SK-N-SH treated with all-trans-retinoic acid at 6 μM for 48 hours (cell line): ENCODE measurements at regions not wholly inside any gene's neighbourhood (a gene's known extent, or its start where the extent isn't known, plus 50 kb on each side); places are given as distances from the start of the nearest gene placed in this dataset.

Experiments used
- ATAC-seq: fragments of 200-7000 bp; cut with Tn5 transposase; 3 replicates; pipeline ENCODE4 v1.9.1; 2020; ENCODE audit warnings: mild to moderate bottlenecking, moderate library complexity
- ARNTL ChIP-seq: fragments of 450-650 bp; formaldehyde crosslinking; IDR thresholded peaks from 2 replicates; pipeline ENCODE4 v1.5.0; 2020; ENCODE audit warnings: low read depth, mild to moderate bottlenecking, moderate library complexity, borderline replicate concordance
- BACH2 ChIP-seq: fragments of 250-450 bp; sonication (Bioruptor Pico); IDR thresholded peaks from 2 replicates; pipeline ENCODE4 v1.9.0; 2021; ENCODE audit warnings: mild to moderate bottlenecking, borderline replicate concordance
- CSDC2 ChIP-seq: fragments of 250-450 bp; sonication (Bioruptor Pico); IDR thresholded peaks from 2 replicates; pipeline ENCODE4 v1.5.0; 2020; ENCODE audit warnings: mild to moderate bottlenecking, moderate library complexity
- ESRRG ChIP-seq: fragments of 250-450 bp; sonication (Bioruptor Pico); IDR thresholded peaks from 2 replicates; pipeline ENCODE4 v1.6.1; 2021; ENCODE audit warnings: mild to moderate bottlenecking
- GLIS3 ChIP-seq: fragments of 250-450 bp; sonication (Bioruptor Pico); IDR thresholded peaks from 2 replicates; pipeline ENCODE4 v1.5.0; 2020; ENCODE audit warnings: mild to moderate bottlenecking, moderate library complexity
- ISL1 ChIP-seq: fragments of 250-450 bp; sonication (Bioruptor Pico); IDR thresholded peaks from 2 replicates; pipeline ENCODE4 v2.1.2; 2022; ENCODE audit warnings: mild to moderate bottlenecking, moderate library complexity
- OSR1 ChIP-seq: fragments of 250-450 bp; sonication (Bioruptor Pico); IDR thresholded peaks from 2 replicates; pipeline ENCODE4 v1.8.0; 2022; ENCODE audit warnings: moderate library complexity, mild to moderate bottlenecking, inconsistent platforms
- PPARA ChIP-seq: fragments of 250-450 bp; sonication (Bioruptor Pico); IDR thresholded peaks from 2 replicates; pipeline ENCODE4 v1.5.0; 2020; ENCODE audit warnings: mild to moderate bottlenecking, borderline replicate concordance
- RARB ChIP-seq: fragments of 250-450 bp; sonication (Bioruptor Pico); IDR thresholded peaks from 2 replicates; pipeline ENCODE4 v1.8.0; 2021; ENCODE audit warnings: mild to moderate bottlenecking, moderate library complexity
- SNAI2 ChIP-seq: fragments of 250-450 bp; sonication (Bioruptor Pico); IDR thresholded peaks from 2 replicates; pipeline ENCODE4 v1.5.0; 2020; ENCODE audit warnings: mild to moderate bottlenecking, moderate library complexity
- TCF4 ChIP-seq: fragments of 250-450 bp; sonication (Bioruptor Pico); IDR thresholded peaks from 2 replicates; pipeline ENCODE4 v1.8.0; 2021; ENCODE audit warnings: mild to moderate bottlenecking, moderate library complexity, borderline replicate concordance
- ZC3H10 ChIP-seq: fragments of 250-450 bp; sonication (Bioruptor Pico); IDR thresholded peaks from 2 replicates; pipeline ENCODE4 v1.5.1; 2021; ENCODE audit warnings: mild to moderate bottlenecking, moderate library complexity
- ZFP3 ChIP-seq: fragments of 250-450 bp; sonication (Bioruptor Pico); IDR thresholded peaks from 2 replicates; pipeline ENCODE4 v1.5.0; 2020; ENCODE audit warnings: mild to moderate bottlenecking, moderate library complexity
- ZNF565 ChIP-seq: fragments of 450-650 bp; formaldehyde crosslinking; conservative IDR thresholded peaks from 2 replicates; pipeline ENCODE4 v1.5.0; 2020; ENCODE audit warnings: low read depth, mild to moderate bottlenecking, moderate library complexity
- ZNF70 ChIP-seq: fragments of 450-650 bp; formaldehyde crosslinking; IDR thresholded peaks from 2 replicates; pipeline ENCODE4 v1.5.0; 2020; ENCODE audit warnings: mild to moderate bottlenecking, moderate library complexity
- ZNF8 ChIP-seq: fragments of 450-650 bp; formaldehyde crosslinking; IDR thresholded peaks from 2 replicates; pipeline ENCODE4 v1.5.0; 2020; ENCODE audit warnings: mild to moderate bottlenecking, moderate library complexity
- TF ChIP-seq, protein P1 (sequence below): fragments of 250-450 bp; sonication (Bioruptor Pico); IDR thresholded peaks from 2 replicates; pipeline ENCODE4 v1.5.1; 2021; ENCODE audit warnings: mild to moderate bottlenecking, moderate library complexity
- TF ChIP-seq, protein P2 (sequence below): fragments of 250-450 bp; sonication (Bioruptor Pico); IDR thresholded peaks from 2 replicates; pipeline ENCODE4 v1.5.1; 2020; ENCODE audit warnings: low read depth, mild to moderate bottlenecking, moderate library complexity
- TF ChIP-seq, protein P3 (sequence below): fragments of 250-450 bp; sonication (Bioruptor Pico); IDR thresholded peaks from 2 replicates; pipeline ENCODE4 v1.8.0; 2021; ENCODE audit warnings: low read depth, mild to moderate bottlenecking, moderate library complexity, borderline replicate concordance
- TF ChIP-seq, protein P4 (sequence below): fragments of 250-450 bp; sonication (Bioruptor Pico); IDR thresholded peaks from 2 replicates; pipeline ENCODE4 v1.8.0; 2020; ENCODE audit warnings: mild to moderate bottlenecking, moderate library complexity, borderline replicate concordance
- TF ChIP-seq, protein P5 (sequence below): fragments of 250-450 bp; sonication (Bioruptor Pico); IDR thresholded peaks from 2 replicates; pipeline ENCODE4 v1.5.0; 2020; ENCODE audit warnings: mild to moderate bottlenecking, moderate library complexity

DNA sequence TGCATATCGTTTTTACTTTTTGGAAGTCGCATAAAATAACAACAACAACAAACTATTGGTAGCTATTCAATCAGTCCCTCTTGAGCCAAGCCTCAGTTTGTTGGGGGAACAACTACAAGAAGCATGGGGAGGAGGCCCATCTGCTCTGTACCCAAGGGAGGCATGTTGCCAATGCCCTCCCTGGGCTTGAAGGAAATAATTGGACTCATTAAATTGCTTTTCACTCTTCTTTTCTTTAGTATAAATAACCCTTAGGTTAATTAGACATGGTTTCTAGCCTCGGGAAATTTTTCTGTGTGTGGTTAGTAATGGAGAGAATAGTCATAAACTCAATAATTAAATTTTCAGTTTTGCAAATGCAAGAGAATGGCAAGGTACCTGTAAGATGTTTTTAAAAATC is 500.7 kb downstream of the TLE4 start (continued):
- no peak for TF ChIP-seq OSR1 (CRISPR knock-in tag)
- TF ChIP-seq BACH2, result no peak
- TF ChIP-seq ISL1 (CRISPR knock-in tag), result no peak
- no peak for TF ChIP-seq ZNF565
- TF ChIP-seq ZNF70 (CRISPR knock-in tag), result no peak
- TF ChIP-seq CSDC2 (CRISPR knock-in tag), result no peak
- TF ChIP-seq ARNTL, result no peak
- TF ChIP-seq ZNF8 (CRISPR knock-in tag), result no peak
- TF ChIP-seq PPARA (CRISPR knock-in tag), result no peak

DNA sequence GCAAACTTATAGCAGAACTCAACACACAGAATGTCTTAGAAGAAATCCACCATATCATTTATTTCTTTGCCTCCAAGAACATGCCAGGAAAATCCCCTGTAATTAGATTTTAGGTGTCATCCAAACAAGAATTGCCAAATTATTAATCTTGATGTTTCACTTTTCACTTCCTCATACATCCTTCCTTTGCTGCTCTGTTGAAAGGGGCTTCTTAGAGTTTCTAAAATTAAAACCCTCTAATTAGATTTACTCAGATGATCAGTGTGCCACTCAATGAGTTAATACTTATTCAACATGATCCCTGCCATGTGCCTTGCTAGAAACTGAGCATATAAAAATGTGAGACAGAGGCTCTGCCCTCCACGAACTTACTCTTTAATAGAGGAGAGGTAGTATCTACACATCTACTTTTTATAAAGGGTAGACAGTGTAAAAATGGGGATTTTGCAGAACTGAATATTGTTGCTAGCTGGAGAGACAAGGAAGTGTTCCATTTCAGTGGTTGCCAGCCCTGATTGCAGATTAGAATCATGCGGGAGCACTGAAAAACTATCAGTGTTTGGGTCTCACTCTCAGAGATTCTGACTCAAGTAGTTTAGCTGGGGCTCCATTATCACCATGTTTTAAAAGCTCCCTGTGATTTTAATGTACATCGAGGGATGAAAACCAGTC is 498.4 kb downstream of the TLE4 start:
- ATAC-seq, result no peak
- TF ChIP-seq, protein P1, sequence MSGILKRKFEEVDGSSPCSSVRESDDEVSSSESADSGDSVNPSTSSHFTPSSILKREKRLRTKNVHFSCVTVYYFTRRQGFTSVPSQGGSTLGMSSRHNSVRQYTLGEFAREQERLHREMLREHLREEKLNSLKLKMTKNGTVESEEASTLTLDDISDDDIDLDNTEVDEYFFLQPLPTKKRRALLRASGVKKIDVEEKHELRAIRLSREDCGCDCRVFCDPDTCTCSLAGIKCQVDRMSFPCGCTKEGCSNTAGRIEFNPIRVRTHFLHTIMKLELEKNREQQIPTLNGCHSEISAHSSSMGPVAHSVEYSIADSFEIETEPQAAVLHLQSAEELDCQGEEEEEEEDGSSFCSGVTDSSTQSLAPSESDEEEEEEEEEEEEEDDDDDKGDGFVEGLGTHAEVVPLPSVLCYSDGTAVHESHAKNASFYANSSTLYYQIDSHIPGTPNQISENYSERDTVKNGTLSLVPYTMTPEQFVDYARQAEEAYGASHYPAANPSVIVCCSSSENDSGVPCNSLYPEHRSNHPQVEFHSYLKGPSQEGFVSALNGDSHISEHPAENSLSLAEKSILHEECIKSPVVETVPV (CRISPR knock-in tag), result no peak
- TF ChIP-seq, protein P2, sequence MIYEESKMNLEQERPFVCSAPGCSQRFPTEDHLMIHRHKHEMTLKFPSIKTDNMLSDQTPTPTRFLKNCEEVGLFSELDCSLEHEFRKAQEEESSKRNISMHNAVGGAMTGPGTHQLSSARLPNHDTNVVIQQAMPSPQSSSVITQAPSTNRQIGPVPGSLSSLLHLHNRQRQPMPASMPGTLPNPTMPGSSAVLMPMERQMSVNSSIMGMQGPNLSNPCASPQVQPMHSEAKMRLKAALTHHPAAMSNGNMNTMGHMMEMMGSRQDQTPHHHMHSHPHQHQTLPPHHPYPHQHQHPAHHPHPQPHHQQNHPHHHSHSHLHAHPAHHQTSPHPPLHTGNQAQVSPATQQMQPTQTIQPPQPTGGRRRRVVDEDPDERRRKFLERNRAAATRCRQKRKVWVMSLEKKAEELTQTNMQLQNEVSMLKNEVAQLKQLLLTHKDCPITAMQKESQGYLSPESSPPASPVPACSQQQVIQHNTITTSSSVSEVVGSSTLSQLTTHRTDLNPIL, result no peak
- TF ChIP-seq ESRRG (CRISPR knock-in tag) (no peak), ISL1 (CRISPR knock-in tag) (no peak), TCF4 (CRISPR knock-in tag) (no peak), RARB (CRISPR knock-in tag) (no peak), ZNF565 (no peak), ZC3H10 (CRISPR knock-in tag) (no peak), BACH2 (no peak), ZFP3 (no peak), SNAI2 (no peak), ZNF8 (CRISPR knock-in tag) (no peak), PPARA (CRISPR knock-in tag) (no peak), GLIS3 (CRISPR knock-in tag) (no peak)
- TF ChIP-seq, protein P3, sequence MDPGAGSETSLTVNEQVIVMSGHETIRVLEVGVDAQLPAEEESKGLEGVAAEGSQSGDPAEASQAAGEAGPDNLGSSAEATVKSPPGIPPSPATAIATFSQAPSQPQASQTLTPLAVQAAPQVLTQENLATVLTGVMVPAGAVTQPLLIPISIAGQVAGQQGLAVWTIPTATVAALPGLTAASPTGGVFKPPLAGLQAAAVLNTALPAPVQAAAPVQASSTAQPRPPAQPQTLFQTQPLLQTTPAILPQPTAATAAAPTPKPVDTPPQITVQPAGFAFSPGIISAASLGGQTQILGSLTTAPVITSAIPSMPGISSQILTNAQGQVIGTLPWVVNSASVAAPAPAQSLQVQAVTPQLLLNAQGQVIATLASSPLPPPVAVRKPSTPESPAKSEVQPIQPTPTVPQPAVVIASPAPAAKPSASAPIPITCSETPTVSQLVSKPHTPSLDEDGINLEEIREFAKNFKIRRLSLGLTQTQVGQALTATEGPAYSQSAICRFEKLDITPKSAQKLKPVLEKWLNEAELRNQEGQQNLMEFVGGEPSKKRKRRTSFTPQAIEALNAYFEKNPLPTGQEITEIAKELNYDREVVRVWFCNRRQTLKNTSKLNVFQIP (CRISPR knock-in tag), result no peak
- TF ChIP-seq, protein P4, sequence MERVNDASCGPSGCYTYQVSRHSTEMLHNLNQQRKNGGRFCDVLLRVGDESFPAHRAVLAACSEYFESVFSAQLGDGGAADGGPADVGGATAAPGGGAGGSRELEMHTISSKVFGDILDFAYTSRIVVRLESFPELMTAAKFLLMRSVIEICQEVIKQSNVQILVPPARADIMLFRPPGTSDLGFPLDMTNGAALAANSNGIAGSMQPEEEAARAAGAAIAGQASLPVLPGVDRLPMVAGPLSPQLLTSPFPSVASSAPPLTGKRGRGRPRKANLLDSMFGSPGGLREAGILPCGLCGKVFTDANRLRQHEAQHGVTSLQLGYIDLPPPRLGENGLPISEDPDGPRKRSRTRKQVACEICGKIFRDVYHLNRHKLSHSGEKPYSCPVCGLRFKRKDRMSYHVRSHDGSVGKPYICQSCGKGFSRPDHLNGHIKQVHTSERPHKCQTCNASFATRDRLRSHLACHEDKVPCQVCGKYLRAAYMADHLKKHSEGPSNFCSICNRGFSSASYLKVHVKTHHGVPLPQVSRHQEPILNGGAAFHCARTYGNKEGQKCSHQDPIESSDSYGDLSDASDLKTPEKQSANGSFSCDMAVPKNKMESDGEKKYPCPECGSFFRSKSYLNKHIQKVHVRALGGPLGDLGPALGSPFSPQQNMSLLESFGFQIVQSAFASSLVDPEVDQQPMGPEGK (CRISPR knock-in tag), result no peak
- TF ChIP-seq, all 23 proteins: peak for 0

DNA sequence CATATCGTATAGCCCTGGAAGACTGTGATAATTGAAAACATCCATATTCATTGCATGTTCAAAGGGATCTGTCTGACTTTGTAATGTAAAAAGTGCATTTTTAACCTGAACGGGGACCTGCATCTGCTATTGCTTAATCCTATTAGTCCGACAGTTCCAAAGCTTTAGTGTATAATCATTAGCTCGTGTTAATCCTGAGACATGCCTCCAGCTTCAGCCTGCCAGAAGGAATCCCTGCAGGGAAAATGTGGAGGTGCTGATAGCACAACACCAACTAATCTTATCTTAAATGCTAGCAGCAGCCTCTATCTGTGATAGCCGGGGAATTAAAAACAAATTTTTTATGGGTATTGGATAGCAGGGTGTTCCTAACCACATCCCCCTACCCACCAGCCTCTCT is 495.2 kb downstream of the TLE4 start:
- TF ChIP-seq TCF4 (CRISPR knock-in tag) (peak; percentile 65; the same call in 1 of the 2 replicates), ZFP3 (no peak), ZNF8 (CRISPR knock-in tag) (no peak)
- TF ChIP-seq, protein P5, sequence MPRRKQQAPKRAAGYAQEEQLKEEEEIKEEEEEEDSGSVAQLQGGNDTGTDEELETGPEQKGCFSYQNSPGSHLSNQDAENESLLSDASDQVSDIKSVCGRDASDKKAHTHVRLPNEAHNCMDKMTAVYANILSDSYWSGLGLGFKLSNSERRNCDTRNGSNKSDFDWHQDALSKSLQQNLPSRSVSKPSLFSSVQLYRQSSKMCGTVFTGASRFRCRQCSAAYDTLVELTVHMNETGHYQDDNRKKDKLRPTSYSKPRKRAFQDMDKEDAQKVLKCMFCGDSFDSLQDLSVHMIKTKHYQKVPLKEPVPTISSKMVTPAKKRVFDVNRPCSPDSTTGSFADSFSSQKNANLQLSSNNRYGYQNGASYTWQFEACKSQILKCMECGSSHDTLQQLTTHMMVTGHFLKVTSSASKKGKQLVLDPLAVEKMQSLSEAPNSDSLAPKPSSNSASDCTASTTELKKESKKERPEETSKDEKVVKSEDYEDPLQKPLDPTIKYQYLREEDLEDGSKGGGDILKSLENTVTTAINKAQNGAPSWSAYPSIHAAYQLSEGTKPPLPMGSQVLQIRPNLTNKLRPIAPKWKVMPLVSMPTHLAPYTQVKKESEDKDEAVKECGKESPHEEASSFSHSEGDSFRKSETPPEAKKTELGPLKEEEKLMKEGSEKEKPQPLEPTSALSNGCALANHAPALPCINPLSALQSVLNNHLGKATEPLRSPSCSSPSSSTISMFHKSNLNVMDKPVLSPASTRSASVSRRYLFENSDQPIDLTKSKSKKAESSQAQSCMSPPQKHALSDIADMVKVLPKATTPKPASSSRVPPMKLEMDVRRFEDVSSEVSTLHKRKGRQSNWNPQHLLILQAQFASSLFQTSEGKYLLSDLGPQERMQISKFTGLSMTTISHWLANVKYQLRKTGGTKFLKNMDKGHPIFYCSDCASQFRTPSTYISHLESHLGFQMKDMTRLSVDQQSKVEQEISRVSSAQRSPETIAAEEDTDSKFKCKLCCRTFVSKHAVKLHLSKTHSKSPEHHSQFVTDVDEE (CRISPR knock-in tag), result peak; percentile 62; the same call in 1 of the 2 replicates
- ATAC-seq, result no peak
